Coronary artery (tissue), 2 donors: ENCODE measurements at regions not wholly inside any gene's neighbourhood (a gene's known extent, or its start where the extent isn't known, plus 50 kb on each side); places are given as distances from the start of the nearest gene placed in this dataset.

Experiments used
- DNase-seq: peaks from one replicate; pipeline ENCODE4 v3.0.0-alpha.2; 2017; ENCODE audit warnings: low spot score
- H3K27ac ChIP-seq, 2 donors: fragments of 200-600 bp; sonication (generic); one replicate each; pipeline ENCODE4 v1.5.1; 2016 to 2019
- H3K4me3 ChIP-seq: fragments of 200-600 bp; sonication (generic); 2 replicates; pipeline ENCODE4 v1.5.1; 2016; ENCODE audit warnings: mild to moderate bottlenecking, moderate library complexity
- TF ChIP-seq, protein P1 (sequence below): fragments of 200-600 bp; sonication (generic); IDR thresholded peaks from one replicate; pipeline ENCODE4 v1.5.1; 2019; ENCODE audit warnings: antibody characterized with exemption

DNA sequence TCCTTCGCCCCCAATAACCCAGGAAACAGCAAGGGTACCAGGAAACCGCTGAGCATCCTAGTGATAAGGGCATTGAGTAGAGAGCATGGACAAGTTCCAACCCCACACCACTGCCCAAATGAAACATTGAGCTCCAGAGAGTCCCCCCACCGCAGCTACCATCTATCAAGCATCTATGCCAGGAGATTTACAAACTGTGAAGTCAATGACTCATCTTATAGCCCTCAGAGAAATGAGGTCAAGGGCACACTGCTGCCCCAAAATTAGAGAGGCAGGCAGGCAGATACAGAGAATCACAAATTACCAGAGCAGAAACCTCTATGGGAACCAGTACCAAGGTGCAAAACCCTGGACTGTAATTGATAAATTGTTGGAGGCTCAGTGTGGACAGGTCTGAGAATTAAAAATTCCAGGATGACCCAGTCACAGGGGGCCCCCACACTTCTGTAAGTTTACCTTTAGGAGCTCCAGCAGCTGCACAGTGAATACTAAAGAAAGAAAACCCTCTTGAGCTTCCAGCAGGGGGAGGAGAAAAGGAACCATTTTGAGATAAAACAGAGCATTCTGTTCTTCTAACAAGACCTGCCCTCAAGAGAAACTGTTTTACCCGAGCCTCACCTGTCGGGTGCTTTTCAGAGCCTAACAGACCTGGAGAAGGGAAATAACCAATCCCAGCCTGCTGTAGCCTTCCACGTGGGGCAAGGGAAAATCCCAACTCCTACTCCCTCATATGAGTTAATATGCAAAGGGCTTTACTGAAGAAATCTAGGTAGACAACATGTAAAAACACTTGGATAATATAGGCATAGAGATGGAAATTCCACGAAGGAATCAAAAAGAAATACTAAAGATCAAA lies 118.0 kb upstream of the ARID1B start:
- DNase-seq, result no peak
- TF ChIP-seq, protein P1, sequence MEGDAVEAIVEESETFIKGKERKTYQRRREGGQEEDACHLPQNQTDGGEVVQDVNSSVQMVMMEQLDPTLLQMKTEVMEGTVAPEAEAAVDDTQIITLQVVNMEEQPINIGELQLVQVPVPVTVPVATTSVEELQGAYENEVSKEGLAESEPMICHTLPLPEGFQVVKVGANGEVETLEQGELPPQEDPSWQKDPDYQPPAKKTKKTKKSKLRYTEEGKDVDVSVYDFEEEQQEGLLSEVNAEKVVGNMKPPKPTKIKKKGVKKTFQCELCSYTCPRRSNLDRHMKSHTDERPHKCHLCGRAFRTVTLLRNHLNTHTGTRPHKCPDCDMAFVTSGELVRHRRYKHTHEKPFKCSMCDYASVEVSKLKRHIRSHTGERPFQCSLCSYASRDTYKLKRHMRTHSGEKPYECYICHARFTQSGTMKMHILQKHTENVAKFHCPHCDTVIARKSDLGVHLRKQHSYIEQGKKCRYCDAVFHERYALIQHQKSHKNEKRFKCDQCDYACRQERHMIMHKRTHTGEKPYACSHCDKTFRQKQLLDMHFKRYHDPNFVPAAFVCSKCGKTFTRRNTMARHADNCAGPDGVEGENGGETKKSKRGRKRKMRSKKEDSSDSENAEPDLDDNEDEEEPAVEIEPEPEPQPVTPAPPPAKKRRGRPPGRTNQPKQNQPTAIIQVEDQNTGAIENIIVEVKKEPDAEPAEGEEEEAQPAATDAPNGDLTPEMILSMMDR, result no peak
- Histone ChIP-seq H3K27ac (peak overlapping the region in 1 of 2 donors; percentile 70), H3K4me3 (peak overlapping the region; percentile 43)

DNA sequence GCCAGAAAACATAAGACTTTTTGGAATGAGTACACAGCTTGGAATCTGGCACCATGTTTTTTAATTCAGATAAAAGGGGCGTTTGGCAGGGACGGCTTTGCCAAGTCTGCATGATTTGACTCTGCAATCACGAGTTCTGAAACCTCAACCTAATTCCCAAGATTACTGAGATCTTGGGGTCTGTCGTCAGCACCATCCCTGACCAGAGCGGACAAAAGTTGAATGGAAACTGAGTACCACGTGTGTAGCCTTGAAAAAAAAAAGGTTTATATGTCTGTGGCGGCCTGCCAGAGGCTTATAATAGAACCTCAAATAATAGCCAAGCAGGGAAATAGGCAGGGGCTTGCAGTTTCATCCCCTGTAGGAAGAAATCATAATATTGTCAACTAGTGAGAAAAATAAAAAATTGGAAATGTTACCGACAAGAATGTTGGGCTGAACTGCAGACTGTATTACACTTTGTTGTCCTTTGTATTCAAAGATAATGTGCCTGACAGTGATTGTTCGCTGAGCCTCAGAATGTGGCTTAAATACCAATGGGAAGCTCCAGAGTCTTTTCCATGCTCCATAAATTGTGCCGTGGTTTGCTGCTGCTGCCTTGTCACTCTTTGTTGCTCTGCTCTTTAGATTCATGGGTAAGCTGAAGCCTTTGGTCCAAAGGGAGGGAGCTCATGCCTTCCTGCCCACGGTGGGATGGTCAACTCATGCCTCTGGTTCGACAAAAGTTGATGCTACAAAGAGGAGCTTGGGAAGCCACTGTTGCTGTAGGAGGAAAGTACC lies 118.8 kb upstream of the ARID1B start:
- DNase-seq, result no peak
- TF ChIP-seq, protein P1, result no peak
- H3K27ac ChIP-seq, result peak overlapping the region in 1 of 2 donors; percentile 70
- H3K4me3 ChIP-seq, result peak overlapping the region; percentile 43

DNA sequence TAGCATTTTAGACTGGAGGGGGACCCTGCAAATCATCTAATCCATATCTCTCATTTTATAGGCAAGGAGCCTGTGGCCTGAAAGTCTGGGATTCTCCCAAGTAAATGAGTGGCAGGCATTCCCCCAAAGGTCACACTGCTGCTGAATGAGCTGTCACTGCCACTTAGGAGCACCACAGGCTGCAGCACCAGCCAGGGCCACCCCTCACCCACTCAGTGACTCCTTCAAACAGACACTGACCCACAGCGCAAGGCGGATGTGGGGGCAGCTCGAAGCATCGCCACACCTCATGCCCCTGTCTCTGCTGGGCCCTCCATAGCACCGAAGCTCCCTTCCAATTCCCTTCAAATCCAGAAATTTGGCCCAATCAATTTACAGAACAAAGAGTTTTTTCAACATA lies 119.9 kb upstream of the ARID1B start:
- Histone ChIP-seq H3K4me3 (no peak overlapping the region), H3K27ac (peak overlapping the region in 1 of 2 donors; percentile 42)
- TF ChIP-seq, protein P1, result no peak
- no peak for DNase-seq

DNA sequence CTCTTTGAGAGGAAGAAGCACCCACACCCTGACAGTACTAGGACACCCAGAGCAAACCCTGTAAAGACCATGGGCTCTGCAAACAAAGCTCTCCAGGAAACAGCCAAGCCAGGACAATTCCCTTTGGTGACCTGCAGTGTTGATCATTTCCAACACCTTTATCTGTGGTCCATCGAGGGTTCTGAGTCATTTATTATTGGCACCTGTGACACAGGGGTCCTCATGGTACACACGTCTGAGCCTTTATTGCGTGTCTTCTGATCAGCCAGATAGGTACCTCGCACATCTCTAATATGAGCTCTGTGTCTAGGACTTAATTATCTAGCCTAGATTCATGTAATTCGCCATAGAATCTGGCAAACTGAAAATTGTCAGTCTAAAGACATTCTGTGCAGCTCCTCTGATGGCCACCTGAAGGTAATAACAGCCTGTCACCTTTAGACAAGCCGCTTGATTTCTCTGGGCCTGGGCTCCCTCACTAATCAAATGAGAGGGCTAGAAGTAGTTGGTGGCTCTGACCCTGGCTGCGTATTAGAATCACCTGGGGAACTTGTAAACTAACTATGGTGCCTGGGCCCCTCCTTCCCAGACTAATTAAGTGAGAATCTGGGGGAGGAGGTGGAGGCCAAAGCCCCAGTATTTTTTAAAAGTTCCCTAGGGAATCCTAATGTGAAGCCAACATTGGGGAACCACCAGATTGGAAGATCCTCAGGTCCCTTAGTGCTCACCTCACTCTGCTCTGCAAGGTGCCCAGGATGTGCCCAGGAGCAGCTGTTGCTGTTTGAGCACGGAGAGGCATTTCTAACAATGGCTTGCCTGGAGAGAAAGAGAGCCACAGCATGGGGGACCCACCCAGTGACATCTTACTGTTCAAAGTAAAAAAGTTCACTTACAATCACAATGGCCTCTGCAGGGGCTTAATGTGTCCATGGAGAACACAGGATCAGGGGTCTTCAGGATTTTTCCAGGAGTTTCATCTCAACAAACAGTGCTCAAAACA lies 122.0 kb upstream of the ARID1B start:
- TF ChIP-seq, protein P1, result no peak

DNA sequence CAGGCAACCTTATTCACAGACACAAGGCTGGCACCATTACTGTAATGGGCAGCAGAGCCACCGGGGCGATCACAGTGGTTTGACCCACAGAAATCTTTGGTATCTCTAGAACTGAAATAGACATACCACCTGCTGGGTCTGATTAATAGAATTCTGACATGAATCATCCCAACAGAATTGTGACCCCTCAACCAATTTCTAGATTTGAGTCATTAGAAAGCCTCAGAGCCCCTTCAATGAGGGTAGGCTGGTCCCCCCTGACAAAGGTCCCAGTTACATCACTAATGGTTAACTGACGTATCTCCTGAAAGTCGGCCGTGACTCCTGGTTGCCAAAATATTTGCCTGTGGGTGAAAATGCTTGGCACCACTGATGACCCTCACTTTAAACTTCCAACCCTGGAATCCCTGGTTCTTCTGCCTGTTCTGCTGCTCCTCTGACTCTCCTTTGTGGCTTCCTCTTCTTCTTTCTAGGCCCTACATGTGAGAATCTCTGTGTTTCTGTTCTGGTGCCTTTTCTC lies 124.9 kb upstream of the ARID1B start:
- DNase-seq, result no peak
- no peak overlapping the region for H3K4me3 ChIP-seq
- H3K27ac ChIP-seq, result no peak overlapping the region
- TF ChIP-seq, protein P1, result no peak

More for the DNA sequence above, 122.0 kb upstream of the ARID1B start:
- no peak overlapping the region for H3K4me3 ChIP-seq
- no peak for DNase-seq
- no peak overlapping the region for H3K27ac ChIP-seq

DNA sequence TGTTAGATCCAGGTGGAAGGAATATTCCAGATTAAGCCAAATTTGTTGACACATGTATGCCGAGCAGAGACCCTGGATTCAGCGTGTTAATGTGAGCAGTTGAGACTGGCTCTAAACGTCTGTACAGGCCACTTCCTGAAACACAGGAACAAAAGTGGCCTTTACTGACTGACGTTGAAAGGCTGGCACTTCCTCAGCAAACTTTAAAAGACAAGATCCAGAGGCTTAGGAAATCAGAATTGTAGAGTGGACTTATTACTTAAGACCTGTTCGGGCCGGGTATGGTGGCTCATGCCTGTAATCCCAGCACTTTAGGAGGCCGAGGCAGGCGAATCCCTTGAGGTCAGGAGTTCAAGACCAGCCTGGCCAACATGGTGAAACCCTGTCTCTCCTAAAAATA lies 125.7 kb upstream of the ARID1B start:
- TF ChIP-seq, protein P1, result no peak
- Histone ChIP-seq H3K4me3 (no peak overlapping the region), H3K27ac (no peak overlapping the region)
- DNase-seq, result no peak
